ENCODE measurements at regions not wholly inside any gene's neighbourhood (a gene's known extent, or its start where the extent isn't known, plus 50 kb on each side); places are given as distances from the start of the nearest gene placed in this dataset.

- Histone ChIP-seq H3K27me3 (no peaks in the 10 kb centered on the region), H3K36me3 (replicated peaks in 1 of 2; ENCODE audit: insufficient read depth in 1 of 2, low read depth in 2 of 2) (no peaks in the 10 kb centered on the region), H3K27ac (no peak overlapping the region), H3K4me3 (no peak overlapping the region), H3K4me1 (no peaks in the 10 kb centered on the region), H3K9me3 (no peaks in the 10 kb centered on the region)
- intact Hi-C loops (cut with DNase I) = no loop called here
- DNase-seq (no peak), ATAC-seq (no peak)
- TF ChIP-seq CTCF (IDR thresholded peaks at IDR 0.05) (no peak), POLR2A (IDR thresholded peaks at IDR 0.05) (no peak)
Measured at GRCh38 chr4:96247096-96247495, 407.2 kb downstream of the PDHA2 start.

GRCh38 chr4:96248225-96248624 lies 408.3 kb downstream of the PDHA2 start:
- Histone ChIP-seq H3K4me1 (no peaks in the 10 kb centered on the region), H3K9me3 (no peaks in the 10 kb centered on the region), H3K27ac (no peak overlapping the region), H3K4me3 (no peak overlapping the region), H3K27me3 (no peaks in the 10 kb centered on the region), H3K36me3 (replicated peaks in 1 of 2; ENCODE audit: insufficient read depth in 1 of 2, low read depth in 2 of 2) (no peaks in the 10 kb centered on the region)
- TF ChIP-seq CTCF (IDR thresholded peaks at IDR 0.05) = no peak
- WGBS, 2 donors = 30 to 32% methylated on average over 2 to 3 of the region's 3 CpGs
- intact Hi-C loops (cut with DNase I) = no loop called here
- ATAC-seq (no peak), DNase-seq (no peak)

- H3K4me3 ChIP-seq = no peak overlapping the region
- ATAC-seq = no peak
- intact Hi-C loops (cut with DNase I) = no loop called here
Measured at GRCh38 chr4:96260064-96260682, 420.3 kb downstream of the PDHA2 start.

GRCh38 chr4:96262057-96262456 lies 422.2 kb downstream of the PDHA2 start:
- ATAC-seq = no peak
- DNase-seq = no peak
- H3K9me3 ChIP-seq = no peaks in the 10 kb centered on the region
- intact Hi-C loops (cut with DNase I) = no loop called here
- H3K4me3 ChIP-seq = no peak overlapping the region
- no peak overlapping the region for H3K27ac ChIP-seq
- no peaks in the 10 kb centered on the region for H3K4me1 ChIP-seq
- no peaks in the 10 kb centered on the region for H3K27me3 ChIP-seq
- no peaks in the 10 kb centered on the region for H3K36me3 ChIP-seq (replicated peaks in 1 of 2; ENCODE audit: insufficient read depth in 1 of 2, low read depth in 2 of 2)
- 77% methylated on average over 5 of the region's 5 CpGs for WGBS, 2 donors
- TF ChIP-seq POLR2A (IDR thresholded peaks at IDR 0.05) = no peak
- no peak for TF ChIP-seq CTCF (IDR thresholded peaks at IDR 0.05)

More at GRCh38 chr4:96260064-96260682, 420.3 kb downstream of the PDHA2 start:
- WGBS, 2 donors = 37 to 57% methylated on average over 2 of the region's 2 CpGs
- H3K9me3 ChIP-seq = no peaks in the 10 kb centered on the region
- H3K27me3 ChIP-seq = no peaks in the 10 kb centered on the region
- no peak for DNase-seq
- H3K36me3 ChIP-seq (replicated peaks in 1 of 2; ENCODE audit: insufficient read depth in 1 of 2, low read depth in 2 of 2) = no peaks in the 10 kb centered on the region
- no peak for TF ChIP-seq POLR2A (IDR thresholded peaks at IDR 0.05)
- no peaks in the 10 kb centered on the region for H3K4me1 ChIP-seq
- H3K27ac ChIP-seq = no peak overlapping the region

GRCh38 chr4:96263291-96263690 lies 423.4 kb downstream of the PDHA2 start:
- Histone ChIP-seq H3K9me3 (no peaks in the 10 kb centered on the region), H3K27ac (no peak overlapping the region), H3K4me1 (no peaks in the 10 kb centered on the region), H3K4me3 (no peak overlapping the region), H3K27me3 (no peaks in the 10 kb centered on the region), H3K36me3 (replicated peaks in 1 of 2; ENCODE audit: insufficient read depth in 1 of 2, low read depth in 2 of 2) (no peaks in the 10 kb centered on the region)
- no peak for DNase-seq
- 57 to 61% methylated on average over 1 of the region's 1 CpG for WGBS, 2 donors
- intact Hi-C loops (cut with DNase I) = no loop called here
- ATAC-seq = no peak
- no peak for TF ChIP-seq CTCF (IDR thresholded peaks at IDR 0.05)
- TF ChIP-seq POLR2A (IDR thresholded peaks at IDR 0.05) = no peak

Data from body of pancreas (tissue), 4 donors.